Body of pancreas (tissue), 4 donors: ENCODE measurements at regions not wholly inside any gene's neighbourhood (a gene's known extent, or its start where the extent isn't known, plus 50 kb on each side); places are given as distances from the start of the nearest gene placed in this dataset.

Experiments used
- ATAC-seq: fragments of 150-250 bp; one replicate; pipeline ENCODE4 v1.9.1; 2016
- DNase-seq, 4 donors: peaks; one replicate each; pipeline ENCODE4 v3.0.0-alpha.2; 2019
- H3K27ac ChIP-seq, 4 donors: fragments of 200-600 bp; sonication (generic); 1 replicate in 3 of 4; 2 replicates in 1 of 4; pipeline versions ENCODE4 v1.5.1 to v1.6.1; 2016 to 2019; ENCODE audit warnings: mild to moderate bottlenecking in 1 of 4, mixed read lengths in 1 of 4, moderate library complexity in 1 of 4
- H3K27me3 ChIP-seq, 2 donors: fragments of 200-600 bp; sonication (generic); one replicate each; pipeline ENCODE4 v1.6.0; 2016; ENCODE audit warnings: mild to moderate bottlenecking in 1 of 2
- H3K36me3 ChIP-seq, 2 donors: fragments of 200-600 bp; sonication (generic); replicated peaks in 1 of 2; 2 replicates each; pipeline ENCODE4 v1.5.1; 2016; ENCODE audit warnings: low read depth in 2 of 2; ENCODE audit not compliant: insufficient read depth in 1 of 2
- H3K4me1 ChIP-seq: fragments of 200-600 bp; sonication (generic); one replicate; pipeline ENCODE4 v1.6.0; 2016
- H3K4me3 ChIP-seq, 2 donors: fragments of 200-600 bp; sonication (generic); 1 replicate in 1 of 2; 2 replicates in 1 of 2; pipeline ENCODE4 v1.5.1; 2016 to 2019
- H3K9me3 ChIP-seq, 3 donors: fragments of 200-600 bp; sonication (generic); 1 replicate in 2 of 3; 2 replicates in 1 of 3; pipeline ENCODE4 v1.5.1; 2016
- CTCF ChIP-seq, 7 experiments: fragments of 450-650 bp in 4 of 7; fragments of 200-600 bp in 3 of 7; sonication (generic) in 3 of 7; IDR thresholded peaks; one replicate each; pipeline ENCODE4 v1.5.1; 2016 to 2019; ENCODE audit warnings: antibody characterized with exemption in 7 of 7
- POLR2A ChIP-seq, 3 donors: fragments of 450-650 bp; IDR thresholded peaks; one replicate each; pipeline ENCODE4 v1.6.1; 2016; ENCODE audit warnings: antibody characterized with exemption in 3 of 3, mild to moderate bottlenecking in 2 of 3
- WGBS, 2 donors: methylation state at CpG; one replicate each; pipeline ENCODE4 v1.1.5; 2017; 5-methylcytosine and 5-hydroxymethylcytosine counted together
- intact Hi-C: fragments of 100-400 bp; cut with DNase I; formaldehyde crosslinking; loops from one replicate; pipeline ENCODE4 v1.15.1; 2023

GRCh38 chr3:82058809-82059208 lies 297.4 kb upstream of the GBE1 start:
- Histone ChIP-seq H3K36me3 (no peaks in the 10 kb centered on the region), H3K27me3 (no peaks in the 10 kb centered on the region), H3K9me3 (no peaks in the 10 kb centered on the region), H3K4me3 (no peak overlapping the region), H3K4me1 (no peaks in the 10 kb centered on the region), H3K27ac (no peak overlapping the region)
- ATAC-seq (no peak), DNase-seq (no peak)
- intact Hi-C loops, result no loop called here
- TF ChIP-seq POLR2A (IDR thresholded peaks at IDR 0.05), result no peak
- no peak for TF ChIP-seq CTCF (IDR thresholded peaks at IDR 0.05)
- WGBS, 2 donors, result 78 to 83% methylated on average over 8 of the region's 8 CpGs

GRCh38 chr3:82055792-82056191 lies 294.3 kb upstream of the GBE1 start:
- Histone ChIP-seq H3K27ac (no peak overlapping the region), H3K36me3 (no peaks in the 10 kb centered on the region), H3K4me1 (no peaks in the 10 kb centered on the region), H3K9me3 (no peaks in the 10 kb centered on the region), H3K4me3 (no peak overlapping the region), H3K27me3 (no peaks in the 10 kb centered on the region)
- 56 to 57% methylated on average over 3 of the region's 3 CpGs for WGBS, 2 donors
- DNase-seq, result no peak
- ATAC-seq, result no peak
- TF ChIP-seq POLR2A (IDR thresholded peaks at IDR 0.05) (no peak), CTCF (IDR thresholded peaks at IDR 0.05) (no peak)
- intact Hi-C loops, result no loop called here

- no peaks in the 10 kb centered on the region for H3K4me1 ChIP-seq
- no peak for DNase-seq
- no peaks in the 10 kb centered on the region for H3K36me3 ChIP-seq
- ATAC-seq, result no peak
- intact Hi-C loops, result no loop called here
- 91 to 94% methylated on average over 1 of the region's 1 CpG for WGBS, 2 donors
- H3K4me3 ChIP-seq, result no peak overlapping the region
- H3K27me3 ChIP-seq, result no peaks in the 10 kb centered on the region
- H3K9me3 ChIP-seq, result no peaks in the 10 kb centered on the region
- no peak overlapping the region for H3K27ac ChIP-seq
- TF ChIP-seq CTCF (IDR thresholded peaks at IDR 0.05) (no peak), POLR2A (IDR thresholded peaks at IDR 0.05) (no peak)
Observed at GRCh38 chr3:82054849-82055248, 293.4 kb upstream of the GBE1 start.

- ATAC-seq (no peak), DNase-seq (no peak)
- no peaks in the 10 kb centered on the region for H3K36me3 ChIP-seq
- no peaks in the 10 kb centered on the region for H3K4me1 ChIP-seq
- intact Hi-C loops, result no loop called here
- H3K27me3 ChIP-seq, result no peaks in the 10 kb centered on the region
- WGBS, 2 donors, result 80 to 88% methylated on average over 1 of the region's 1 CpG
- H3K27ac ChIP-seq, result no peak overlapping the region
- TF ChIP-seq POLR2A (IDR thresholded peaks at IDR 0.05), result no peak
- TF ChIP-seq CTCF (IDR thresholded peaks at IDR 0.05), result no peak
- no peaks in the 10 kb centered on the region for H3K9me3 ChIP-seq
- no peak overlapping the region for H3K4me3 ChIP-seq
Observed at GRCh38 chr3:82053236-82053635, 291.8 kb upstream of the GBE1 start.

- Histone ChIP-seq H3K27ac (no peak overlapping the region), H3K4me1 (no peaks in the 10 kb centered on the region), H3K9me3 (no peaks in the 10 kb centered on the region), H3K27me3 (no peaks in the 10 kb centered on the region), H3K36me3 (no peaks in the 10 kb centered on the region), H3K4me3 (no peak overlapping the region)
- intact Hi-C loops, result no loop called here
- no peak for TF ChIP-seq POLR2A (IDR thresholded peaks at IDR 0.05)
- TF ChIP-seq CTCF (IDR thresholded peaks at IDR 0.05), result no peak
- WGBS, 2 donors, result 96 to 100% methylated on average over 1 of the region's 1 CpG
- ATAC-seq (no peak), DNase-seq (no peak)
Observed at GRCh38 chr3:82050382-82050781, 288.9 kb upstream of the GBE1 start.
